ENCODE measurements at regions not wholly inside any gene's neighbourhood (a gene's known extent, or its start where the extent isn't known, plus 50 kb on each side); places are given as distances from the start of the nearest gene placed in this dataset.

DNA sequence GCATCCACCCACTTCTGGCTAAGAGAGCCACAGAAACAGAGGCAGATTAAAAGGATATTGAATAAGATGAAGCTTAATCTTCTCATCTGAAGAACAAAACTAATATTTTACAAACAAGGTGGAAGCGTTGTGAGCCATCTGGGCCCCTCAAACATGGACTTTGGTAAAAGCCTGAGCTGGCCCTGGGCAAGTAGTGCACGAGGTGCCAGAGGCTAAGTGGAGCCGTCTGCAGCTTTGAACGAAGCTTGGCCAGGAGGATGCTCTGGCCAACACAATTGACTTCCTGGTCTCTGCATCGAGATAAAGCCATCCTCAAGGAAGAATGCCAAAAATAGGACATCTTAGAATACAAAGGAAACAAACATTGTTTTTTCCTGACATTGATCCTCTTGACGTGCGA is 53.2 kb upstream of the PLEKHG1 start:
- no peaks in the 10 kb centered on the region for H3K27me3 ChIP-seq (ENCODE audit: low read length)
- H3K4me2 ChIP-seq (ENCODE audit: low read depth, low read length, poor library complexity, severe bottlenecking): no peak overlapping the region
- H3K9me3 ChIP-seq (ENCODE audit: insufficient read depth, low read length): no peaks in the 10 kb centered on the region
- no peaks in the 10 kb centered on the region for H3F3A ChIP-seq (ENCODE audit: insufficient read depth)
- H3K79me2 ChIP-seq (ENCODE audit: insufficient read depth, low read length): no peaks in the 10 kb centered on the region
- TF ChIP-seq, protein P1, sequence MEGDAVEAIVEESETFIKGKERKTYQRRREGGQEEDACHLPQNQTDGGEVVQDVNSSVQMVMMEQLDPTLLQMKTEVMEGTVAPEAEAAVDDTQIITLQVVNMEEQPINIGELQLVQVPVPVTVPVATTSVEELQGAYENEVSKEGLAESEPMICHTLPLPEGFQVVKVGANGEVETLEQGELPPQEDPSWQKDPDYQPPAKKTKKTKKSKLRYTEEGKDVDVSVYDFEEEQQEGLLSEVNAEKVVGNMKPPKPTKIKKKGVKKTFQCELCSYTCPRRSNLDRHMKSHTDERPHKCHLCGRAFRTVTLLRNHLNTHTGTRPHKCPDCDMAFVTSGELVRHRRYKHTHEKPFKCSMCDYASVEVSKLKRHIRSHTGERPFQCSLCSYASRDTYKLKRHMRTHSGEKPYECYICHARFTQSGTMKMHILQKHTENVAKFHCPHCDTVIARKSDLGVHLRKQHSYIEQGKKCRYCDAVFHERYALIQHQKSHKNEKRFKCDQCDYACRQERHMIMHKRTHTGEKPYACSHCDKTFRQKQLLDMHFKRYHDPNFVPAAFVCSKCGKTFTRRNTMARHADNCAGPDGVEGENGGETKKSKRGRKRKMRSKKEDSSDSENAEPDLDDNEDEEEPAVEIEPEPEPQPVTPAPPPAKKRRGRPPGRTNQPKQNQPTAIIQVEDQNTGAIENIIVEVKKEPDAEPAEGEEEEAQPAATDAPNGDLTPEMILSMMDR (IDR thresholded peaks at IDR 0.05; ENCODE audit: insufficient read depth, low read length, poor library complexity, severe bottlenecking): no peak
- no peak for TF ChIP-seq EZH2phosphoT487 (conservative IDR thresholded peaks at IDR 0.05; ENCODE audit: low read length)
- H4K20me1 ChIP-seq (ENCODE audit: low read depth, low read length): no peaks in the 10 kb centered on the region
- H3K36me3 ChIP-seq (ENCODE audit: low read length): no peaks in the 10 kb centered on the region
- no peak overlapping the region for H3K27ac ChIP-seq (ENCODE audit: low read depth, low read length)
- no peak overlapping the region for H2AFZ ChIP-seq (ENCODE audit: low read depth, low read length, severe bottlenecking)
- no peaks in the 10 kb centered on the region for H3K9me2 ChIP-seq (replicated peaks; ENCODE audit: insufficient read depth, low read length)
- no peak overlapping the region for H3K9ac ChIP-seq (ENCODE audit: low read length)
- H3K4me3 ChIP-seq (ENCODE audit: insufficient read depth, low read length, poor library complexity, severe bottlenecking): no peak overlapping the region

DNA sequence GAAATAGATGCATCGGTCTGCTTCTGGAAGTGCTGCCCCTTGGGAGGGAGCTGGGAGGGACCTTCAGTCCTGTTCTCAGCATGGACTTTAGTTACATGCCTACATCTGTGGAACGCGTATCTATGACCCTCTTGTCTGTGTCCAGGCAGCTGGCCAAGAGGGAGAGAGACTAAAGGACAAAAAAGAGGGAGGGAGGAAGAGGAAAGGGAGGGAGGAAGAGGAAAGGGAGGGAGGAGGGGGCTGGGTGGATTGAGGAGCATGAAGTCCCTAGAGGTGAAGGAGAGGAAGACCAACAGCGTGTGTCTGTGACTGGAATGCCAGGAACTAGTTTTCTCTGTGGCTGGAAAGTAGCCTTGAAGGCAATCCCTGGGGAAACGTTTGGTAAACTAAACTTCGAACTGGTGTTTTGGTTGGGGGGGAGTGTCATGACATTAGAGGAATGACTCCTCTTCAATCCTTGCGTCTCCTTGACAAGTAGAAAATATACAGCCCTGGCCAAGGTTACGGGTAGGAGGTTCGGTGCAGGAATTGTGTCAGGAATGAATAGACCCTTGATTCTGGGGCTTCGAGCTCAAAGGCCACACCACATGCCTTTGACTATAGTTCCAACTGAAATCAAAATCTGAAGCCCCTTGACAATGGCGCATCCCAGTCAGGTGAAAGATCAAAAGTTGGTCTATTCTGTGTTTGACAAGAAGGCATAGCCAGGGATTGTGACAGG is 52.0 kb upstream of the PLEKHG1 start:
- Histone ChIP-seq H3K9ac (ENCODE audit: low read length) (no peak overlapping the region), H2AFZ (ENCODE audit: low read depth, low read length, severe bottlenecking) (no peak overlapping the region), H3K27me3 (ENCODE audit: low read length) (no peaks in the 10 kb centered on the region), H3F3A (ENCODE audit: insufficient read depth) (no peaks in the 10 kb centered on the region), H3K4me3 (ENCODE audit: insufficient read depth, low read length, poor library complexity, severe bottlenecking) (no peak overlapping the region), H3K4me2 (ENCODE audit: low read depth, low read length, poor library complexity, severe bottlenecking) (no peak overlapping the region), H3K9me3 (ENCODE audit: insufficient read depth, low read length) (no peaks in the 10 kb centered on the region), H3K27ac (ENCODE audit: low read depth, low read length) (no peak overlapping the region), H3K9me2 (replicated peaks; ENCODE audit: insufficient read depth, low read length) (no peaks in the 10 kb centered on the region), H3K36me3 (ENCODE audit: low read length) (no peaks in the 10 kb centered on the region), H3K79me2 (ENCODE audit: insufficient read depth, low read length) (no peaks in the 10 kb centered on the region), H4K20me1 (ENCODE audit: low read depth, low read length) (no peaks in the 10 kb centered on the region)
- no peak for TF ChIP-seq EZH2phosphoT487 (conservative IDR thresholded peaks at IDR 0.05; ENCODE audit: low read length)
- TF ChIP-seq, protein P1 (IDR thresholded peaks at IDR 0.05; ENCODE audit: insufficient read depth, low read length, poor library complexity, severe bottlenecking): no peak

DNA sequence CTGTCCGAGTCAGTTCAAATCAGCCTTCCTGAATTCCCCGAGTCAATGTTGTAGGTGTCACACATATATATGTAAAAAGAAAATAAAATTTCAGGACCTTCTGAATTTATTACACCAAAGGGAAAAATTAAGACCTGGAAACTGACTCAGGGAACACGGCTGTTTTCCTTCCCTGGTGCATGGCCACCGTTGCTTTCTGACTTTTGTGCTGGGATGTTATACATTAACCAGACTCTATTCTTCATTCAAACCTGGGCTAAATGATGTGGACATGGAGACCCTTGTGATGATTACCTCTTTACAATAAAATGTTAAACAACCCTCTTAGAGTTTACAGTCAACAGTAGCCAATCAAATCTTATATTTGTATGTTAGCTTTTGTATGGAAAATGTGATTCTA is 51.4 kb upstream of the PLEKHG1 start:
- Histone ChIP-seq H3K4me3 (ENCODE audit: insufficient read depth, low read length, poor library complexity, severe bottlenecking) (no peak overlapping the region), H3K4me2 (ENCODE audit: low read depth, low read length, poor library complexity, severe bottlenecking) (no peak overlapping the region), H3K9me2 (replicated peaks; ENCODE audit: insufficient read depth, low read length) (no peaks in the 10 kb centered on the region), H3K27ac (ENCODE audit: low read depth, low read length) (no peak overlapping the region), H2AFZ (ENCODE audit: low read depth, low read length, severe bottlenecking) (no peak overlapping the region), H4K20me1 (ENCODE audit: low read depth, low read length) (no peaks in the 10 kb centered on the region), H3K9ac (ENCODE audit: low read length) (no peak overlapping the region), H3F3A (ENCODE audit: insufficient read depth) (no peaks in the 10 kb centered on the region), H3K27me3 (ENCODE audit: low read length) (no peaks in the 10 kb centered on the region), H3K36me3 (ENCODE audit: low read length) (no peaks in the 10 kb centered on the region), H3K79me2 (ENCODE audit: insufficient read depth, low read length) (no peaks in the 10 kb centered on the region), H3K9me3 (ENCODE audit: insufficient read depth, low read length) (no peaks in the 10 kb centered on the region)
- TF ChIP-seq, protein P1 (IDR thresholded peaks at IDR 0.05; ENCODE audit: insufficient read depth, low read length, poor library complexity, severe bottlenecking): no peak
- TF ChIP-seq EZH2phosphoT487 (conservative IDR thresholded peaks at IDR 0.05; ENCODE audit: low read length): no peak
